Activated B cell treated with CpG ODN at 0.5 μM for 24 hours (primary cell): ENCODE measurements at regions not wholly inside any gene's neighbourhood (a gene's known extent, or its start where the extent isn't known, plus 50 kb on each side); places are given as distances from the start of the nearest gene placed in this dataset.

ENCODE experiments used
- ATAC-seq: fragments of 200-7000 bp; cut with Tn5 transposase; one replicate; pipeline ENCODE4 v1.10.0; 2021; ENCODE audit warnings: low read depth, mild to moderate bottlenecking, moderate library complexity
- CTCF ChIA-PET: fragments of 350-600 bp; sonication (Branson Sonifier 250); formaldehyde crosslinking; loops from one replicate; lab custom pipeline; 2021; ENCODE audit warnings: antibody characterized with exemption; lab: Charles Lee
- POLR2A ChIA-PET: fragments of 350-600 bp; sonication (Branson Sonifier 250); formaldehyde crosslinking; loops from one replicate; lab custom pipeline; 2021; ENCODE audit warnings: antibody characterized with exemption; lab: Charles Lee
- DNase-seq: peaks from one replicate; pipeline ENCODE4 v3.0.0; 2022
- H3K27ac Mint-ChIP-seq: one replicate; pipeline ENCODE4 v1.8.0; 2020; ENCODE audit warnings: mixed read lengths
- H3K27me3 Mint-ChIP-seq: one replicate; pipeline ENCODE4 v1.8.0; 2021; ENCODE audit warnings: mixed read lengths
- H3K36me3 Mint-ChIP-seq: one replicate; pipeline ENCODE4 v1.8.0; 2021; ENCODE audit warnings: low read depth, mixed read lengths
- H3K4me1 Mint-ChIP-seq: one replicate; pipeline ENCODE4 v1.8.0; 2021; ENCODE audit warnings: mixed read lengths
- H3K4me3 Mint-ChIP-seq: one replicate; pipeline ENCODE4 v1.8.0; 2020; ENCODE audit warnings: mild to moderate bottlenecking, mixed read lengths
- H3K9me3 Mint-ChIP-seq: one replicate; pipeline ENCODE4 v1.8.0; 2020; ENCODE audit warnings: mixed read lengths
- CTCF ChIP-seq: fragments of 200-600 bp; IDR thresholded peaks from one replicate; pipeline ENCODE4 v1.8.0; 2022; ENCODE audit warnings: antibody characterized with exemption, mild to moderate bottlenecking
- intact Hi-C: fragments of 100-400 bp; cut with micrococcal nuclease; formaldehyde crosslinking; loops from one replicate; pipeline ENCODE4 v1.15.1; 2024

GRCh38 chr1:65020774-65021173, 54.4 kb upstream of the JAK1 start:
- Mint-ChIP-seq H3K4me3 (no peak overlapping the region), H3K36me3 (no peaks in the 10 kb centered on the region), H3K4me1 (no peaks in the 10 kb centered on the region), H3K9me3 (no peaks in the 10 kb centered on the region), H3K27ac (no peak overlapping the region), H3K27me3 (no peaks in the 10 kb centered on the region)
- TF ChIP-seq CTCF = no peak
- ChIA-PET CTCF (interaction anchor here (0.7 to 2.0 kb wide), 6 partner anchors 16 to 197 kb away, joined by 3 to 9 read pairs (median 3); no protein-coding TSS in a partner anchor), POLR2A (interaction anchor here (1.1 kb wide), 1 partner anchor 56 kb away, joined by 6 read pairs; no protein-coding TSS in a partner anchor)
- DNase-seq (no peak), ATAC-seq (no peak)
- intact Hi-C loops = loop anchor here (5.0 kb wide), 1 partner anchor 158 kb away; no protein-coding TSS in a partner anchor

- no peak for ATAC-seq
- H3K27ac Mint-ChIP-seq = no peak overlapping the region
- no peaks in the 10 kb centered on the region for H3K4me1 Mint-ChIP-seq
- ChIA-PET POLR2A (no interaction called here), CTCF (interaction anchor here (1.1 to 2.0 kb wide), 3 partner anchors 158 to 162 kb away, joined by 3 to 9 read pairs (median 3); no protein-coding TSS in a partner anchor)
- no peak overlapping the region for H3K4me3 Mint-ChIP-seq
- no peak for DNase-seq
- no peaks in the 10 kb centered on the region for H3K9me3 Mint-ChIP-seq
- H3K27me3 Mint-ChIP-seq = no peaks in the 10 kb centered on the region
- no peak for TF ChIP-seq CTCF
- intact Hi-C loops = loop anchor here (5.0 kb wide), 1 partner anchor 159 kb away; no protein-coding TSS in a partner anchor
- H3K36me3 Mint-ChIP-seq = no peaks in the 10 kb centered on the region
Measured at GRCh38 chr1:65021795-65022194, 55.4 kb upstream of the JAK1 start.

- no peak for TF ChIP-seq CTCF
- DNase-seq = no peak
- POLR2A ChIA-PET = no interaction called here
- CTCF ChIA-PET = interaction anchor here (1.1 to 2.0 kb wide), 3 partner anchors 158 to 163 kb away, joined by 3 to 9 read pairs (median 3); no protein-coding TSS in a partner anchor
- ATAC-seq = no peak
- Mint-ChIP-seq H3K36me3 (no peaks in the 10 kb centered on the region), H3K27me3 (no peaks in the 10 kb centered on the region), H3K4me1 (no peaks in the 10 kb centered on the region), H3K4me3 (no peak overlapping the region), H3K9me3 (no peaks in the 10 kb centered on the region), H3K27ac (no peak overlapping the region)
- intact Hi-C loops = loop anchor here (5.0 kb wide), 1 partner anchor 160 kb away; no protein-coding TSS in a partner anchor
Measured at GRCh38 chr1:65022216-65022615, 55.9 kb upstream of the JAK1 start.

DNA sequence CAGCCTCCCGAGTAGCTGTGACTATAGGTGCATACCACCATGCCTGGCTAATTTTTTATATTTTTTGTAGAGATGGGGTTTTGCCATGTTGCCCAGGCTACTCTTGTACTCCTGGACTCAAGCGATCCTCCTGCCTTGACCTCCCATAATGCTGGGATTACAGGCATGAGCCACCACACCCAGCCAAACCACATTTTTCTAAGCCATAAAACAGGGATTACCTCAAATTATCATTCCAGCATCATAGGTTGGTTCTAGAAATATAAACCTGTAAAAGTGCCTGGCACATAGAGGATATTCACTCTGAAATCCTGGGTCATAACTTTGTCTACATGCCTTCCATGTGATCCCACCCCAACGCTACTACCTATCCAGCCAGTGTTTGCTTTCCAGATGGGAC, 59.4 kb upstream of the JAK1 start:
- no peak for TF ChIP-seq CTCF
- no peak overlapping the region for H3K27ac Mint-ChIP-seq
- H3K4me1 Mint-ChIP-seq = no peaks in the 10 kb centered on the region

GRCh38 chr1:65026235-65026634, 59.9 kb upstream of the JAK1 start:
- CTCF ChIA-PET = no interaction called here
- TF ChIP-seq CTCF = no peak
- DNase-seq (no peak), ATAC-seq (no peak)
- Mint-ChIP-seq H3K27ac (no peak overlapping the region), H3K4me1 (no peaks in the 10 kb centered on the region), H3K36me3 (peaks cover 3% of the 10 kb centered on the region), H3K27me3 (peaks cover 3% of the 10 kb centered on the region), H3K9me3 (peaks cover 5% of the 10 kb centered on the region), H3K4me3 (no peak overlapping the region)
- POLR2A ChIA-PET = no interaction called here
- intact Hi-C loops = no loop called here

More for the DNA sequence above, 59.4 kb upstream of the JAK1 start:
- ChIA-PET POLR2A (no interaction called here), CTCF (no interaction called here)
- Mint-ChIP-seq H3K4me3 (no peak overlapping the region), H3K36me3 (peaks cover 3% of the 10 kb centered on the region), H3K27me3 (peaks cover 3% of the 10 kb centered on the region), H3K9me3 (peaks cover 5% of the 10 kb centered on the region)
- DNase-seq = no peak
- no peak for ATAC-seq
- intact Hi-C loops = no loop called here
